ENCODE measurements at regions not wholly inside any gene's neighbourhood (a gene's known extent, or its start where the extent isn't known, plus 50 kb on each side); places are given as distances from the start of the nearest gene placed in this dataset.

DNA sequence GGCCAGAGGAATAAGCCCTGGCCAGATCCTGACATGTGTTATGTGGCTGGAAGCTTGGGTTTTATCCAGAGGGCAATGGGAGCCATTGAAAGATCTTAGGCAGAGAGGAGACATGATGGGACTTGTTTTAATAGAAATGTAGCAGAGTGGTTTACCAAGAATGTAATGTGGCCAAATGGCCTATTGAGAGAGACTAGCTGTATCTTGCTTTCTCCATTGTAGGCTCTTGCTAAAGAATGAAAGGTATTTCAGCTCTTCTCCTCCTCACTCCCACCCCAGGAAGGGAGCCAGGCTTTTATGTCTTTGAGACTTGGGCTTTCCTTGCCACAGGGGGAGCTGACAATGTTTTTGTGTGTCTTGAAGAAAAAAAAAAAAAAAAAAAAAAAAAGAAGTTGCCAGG is 82.3 kb downstream of the TRIM29 start (continued):
- TF ChIP-seq, protein P1, sequence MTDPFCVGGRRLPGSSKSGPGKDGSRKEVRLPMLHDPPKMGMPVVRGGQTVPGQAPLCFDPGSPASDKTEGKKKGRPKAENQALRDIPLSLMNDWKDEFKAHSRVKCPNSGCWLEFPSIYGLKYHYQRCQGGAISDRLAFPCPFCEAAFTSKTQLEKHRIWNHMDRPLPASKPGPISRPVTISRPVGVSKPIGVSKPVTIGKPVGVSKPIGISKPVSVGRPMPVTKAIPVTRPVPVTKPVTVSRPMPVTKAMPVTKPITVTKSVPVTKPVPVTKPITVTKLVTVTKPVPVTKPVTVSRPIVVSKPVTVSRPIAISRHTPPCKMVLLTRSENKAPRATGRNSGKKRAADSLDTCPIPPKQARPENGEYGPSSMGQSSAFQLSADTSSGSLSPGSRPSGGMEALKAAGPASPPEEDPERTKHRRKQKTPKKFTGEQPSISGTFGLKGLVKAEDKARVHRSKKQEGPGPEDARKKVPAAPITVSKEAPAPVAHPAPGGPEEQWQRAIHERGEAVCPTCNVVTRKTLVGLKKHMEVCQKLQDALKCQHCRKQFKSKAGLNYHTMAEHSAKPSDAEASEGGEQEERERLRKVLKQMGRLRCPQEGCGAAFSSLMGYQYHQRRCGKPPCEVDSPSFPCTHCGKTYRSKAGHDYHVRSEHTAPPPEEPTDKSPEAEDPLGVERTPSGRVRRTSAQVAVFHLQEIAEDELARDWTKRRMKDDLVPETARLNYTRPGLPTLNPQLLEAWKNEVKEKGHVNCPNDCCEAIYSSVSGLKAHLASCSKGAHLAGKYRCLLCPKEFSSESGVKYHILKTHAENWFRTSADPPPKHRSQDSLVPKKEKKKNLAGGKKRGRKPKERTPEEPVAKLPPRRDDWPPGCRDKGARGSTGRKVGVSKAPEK (CRISPR knock-in tag; IDR thresholded peaks at IDR 0.05; ENCODE audit: borderline replicate concordance) = no peak
- TF ChIP-seq, protein P2, sequence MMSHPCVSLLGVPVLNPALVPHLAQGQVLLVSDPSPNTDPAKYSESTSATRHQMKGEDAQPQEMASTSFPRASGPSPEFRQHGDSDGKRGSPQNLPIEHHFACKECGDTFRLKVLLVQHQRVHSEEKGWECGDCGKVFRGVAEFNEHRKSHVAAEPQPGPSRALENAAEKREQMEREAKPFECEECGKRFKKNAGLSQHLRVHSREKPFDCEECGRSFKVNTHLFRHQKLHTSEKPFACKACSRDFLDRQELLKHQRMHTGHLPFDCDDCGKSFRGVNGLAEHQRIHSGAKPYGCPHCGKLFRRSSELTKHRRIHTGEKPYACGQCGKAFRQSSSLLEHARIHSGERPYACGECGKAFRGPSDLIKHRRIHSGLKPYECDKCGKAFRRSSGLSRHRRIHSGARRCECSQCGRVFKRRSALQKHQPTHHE (CRISPR knock-in tag; IDR thresholded peaks at IDR 0.05; ENCODE audit: borderline replicate concordance) = no peak
- no peak for TF ChIP-seq ZNF230 (CRISPR knock-in tag; IDR thresholded peaks at IDR 0.05)

DNA sequence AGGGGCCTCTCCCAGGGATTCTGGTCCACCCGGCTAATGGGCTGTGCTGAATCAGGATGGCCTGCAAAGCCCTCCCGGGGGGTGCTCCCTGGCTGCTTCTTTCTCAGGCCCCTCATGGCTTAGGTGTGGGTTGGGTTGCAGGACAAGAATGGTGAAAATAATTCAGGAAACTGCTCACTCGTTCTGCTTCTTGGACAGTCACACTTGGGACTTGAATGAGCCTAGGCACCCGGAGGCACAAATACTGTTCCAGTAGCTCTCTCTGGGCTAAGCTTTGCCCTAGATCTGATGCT is 83.2 kb downstream of the TRIM29 start:
- no peak for DNase-seq (ENCODE audit: low spot score)
- FAIRE-seq = no peak
- no peaks in the 10 kb centered on the region for H3K36me3 ChIP-seq (replicated peaks in 1 of 2; ENCODE audit: control insufficient read depth in 1 of 2, insufficient read depth in 2 of 2, low read length in 2 of 2)

More for the DNA sequence above, 83.2 kb downstream of the TRIM29 start:
- intact Hi-C loops (cut with micrococcal nuclease; ENCODE audit: unreplicated experiment) (no loop called here), in situ Hi-C loops (cut with HindIII; ENCODE audit: extremely low pct_ligation_motif_present, low pct_unique_long_range_greater_than_20kb) (no loop called here)
- H3K9ac ChIP-seq (ENCODE audit: insufficient read depth, low read depth, low read length) = no peak overlapping the region
- CTCF ChIA-PET (ENCODE audit: low intra/inter-chr PET ratio, low total read pairs) = no interaction called here
- POLR2A ChIA-PET = no interaction called here
- no peaks in the 10 kb centered on the region for H3K9me3 ChIP-seq (ENCODE audit: low read length)
- H3K4me3 ChIP-seq (replicated peaks in 1 of 3; ENCODE audit: insufficient read depth in 1 of 3, low read depth in 2 of 3, low read length in 3 of 3) = no peak overlapping the region
- no TSS peak for BruUV-seq (replicated peaks)
- no peak for TF ChIP-seq SKI (IDR thresholded peaks at IDR 0.05; ENCODE audit: partially characterized antibody)
- no peak for TF ChIP-seq KAT2B (IDR thresholded peaks at IDR 0.05; ENCODE audit: borderline replicate concordance, low read depth, low read length)
- no peak for TF ChIP-seq ZNF337 (CRISPR knock-in tag; IDR thresholded peaks at IDR 0.05; ENCODE audit: borderline replicate concordance, low read depth)
- TF ChIP-seq JUND (CRISPR knock-in tag; IDR thresholded peaks at IDR 0.05) = no peak
- TF ChIP-seq GTF2F1 (IDR thresholded peaks at IDR 0.05; ENCODE audit: low read length) = no peak
- TF ChIP-seq FOXA3 (CRISPR knock-in tag; IDR thresholded peaks at IDR 0.05) = no peak
- no peak for ATAC-seq
- WGBS (ENCODE audit: low lambda C conversion rate) = 0% methylated on average over 2 of the region's 4 CpGs
- H3K27me3 ChIP-seq (ENCODE audit: control insufficient read depth in 1 of 2, insufficient read depth in 2 of 2, low read length in 2 of 2) = peaks cover 7 to 22% of the 10 kb centered on the region in 2 experiments; a peak in 4 of 5 replicates
- H2AFZ ChIP-seq (ENCODE audit: low read length) = no peak overlapping the region
- no peaks in the 10 kb centered on the region for H4K20me1 ChIP-seq (ENCODE audit: insufficient read depth, low read length)
- no peak overlapping the region for H3K27ac ChIP-seq (ENCODE audit: extremely low read length, insufficient read depth, low read length)
- H3K79me2 ChIP-seq (ENCODE audit: insufficient read depth, low read length) = no peaks in the 10 kb centered on the region
- H3K4me2 ChIP-seq (ENCODE audit: low read depth, low read length) = no peak overlapping the region
- H3K4me1 ChIP-seq (ENCODE audit: insufficient read depth, low read length) = no peaks in the 10 kb centered on the region

All from HepG2 (cell line).